NCI-H2196 treated with DMSO at 0.1 percent for 48 hours (cell line): ENCODE measurements at regions not wholly inside any gene's neighbourhood (a gene's known extent, or its start where the extent isn't known, plus 50 kb on each side); places are given as distances from the start of the nearest gene placed in this dataset.

ENCODE experiments used
- DNase-seq: peaks from one replicate; lab custom pipeline; 2025; ENCODE audit not compliant: unreplicated experiment; lab: John Stamatoyannopoulos, UW

DNA sequence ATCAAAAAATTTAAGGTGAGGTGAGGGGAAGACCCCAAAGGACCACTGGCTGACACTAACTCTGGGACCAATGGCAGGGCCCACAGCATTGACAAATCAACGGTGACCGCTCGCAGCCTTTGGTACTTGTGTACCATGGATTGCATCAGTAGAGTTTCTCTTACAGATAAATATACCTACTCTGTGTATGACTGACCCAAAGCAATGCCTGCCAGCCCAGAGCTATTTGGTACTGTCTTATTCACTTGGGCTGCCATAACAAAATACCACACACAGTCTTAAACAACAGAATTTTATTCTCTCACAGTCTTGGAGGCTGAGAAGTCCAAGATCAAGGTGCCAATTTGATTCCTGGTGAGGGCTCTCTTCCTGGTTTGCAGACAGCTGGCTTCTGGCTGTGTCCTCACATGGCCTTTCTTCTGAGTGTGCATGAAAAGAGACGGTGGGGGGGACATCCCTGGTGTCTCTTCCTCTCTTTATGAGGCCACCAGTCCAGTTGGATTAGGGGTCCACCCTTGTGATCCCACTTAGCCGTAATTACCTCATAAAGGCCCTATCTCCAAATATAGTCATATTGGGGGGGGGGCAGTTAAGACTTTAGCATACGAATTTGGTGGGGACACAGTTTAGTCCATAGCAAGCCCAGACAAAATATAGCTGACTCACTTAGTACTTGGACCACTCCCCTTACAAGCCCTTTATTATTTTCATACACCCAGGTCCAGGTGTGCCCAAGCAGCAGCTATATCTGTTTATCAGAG lies 336.3 kb downstream of the CD83 start:
- DNase-seq: no peak

DNA sequence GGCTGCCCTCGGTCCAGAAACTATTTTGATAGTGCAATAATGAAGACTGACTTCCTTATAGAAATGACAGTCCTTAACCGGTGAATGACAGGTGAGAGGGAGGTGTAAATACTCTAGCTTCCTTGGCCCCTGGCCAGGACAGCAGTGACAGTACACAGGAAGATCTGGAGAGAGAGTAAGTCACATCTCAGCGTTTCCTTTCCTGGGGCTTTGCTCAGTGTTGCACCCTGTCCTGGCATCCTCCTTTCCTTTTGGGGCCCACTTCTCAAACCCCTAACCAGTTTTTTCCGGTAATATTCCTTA lies 336.9 kb downstream of the CD83 start:
- no peak for DNase-seq

DNA sequence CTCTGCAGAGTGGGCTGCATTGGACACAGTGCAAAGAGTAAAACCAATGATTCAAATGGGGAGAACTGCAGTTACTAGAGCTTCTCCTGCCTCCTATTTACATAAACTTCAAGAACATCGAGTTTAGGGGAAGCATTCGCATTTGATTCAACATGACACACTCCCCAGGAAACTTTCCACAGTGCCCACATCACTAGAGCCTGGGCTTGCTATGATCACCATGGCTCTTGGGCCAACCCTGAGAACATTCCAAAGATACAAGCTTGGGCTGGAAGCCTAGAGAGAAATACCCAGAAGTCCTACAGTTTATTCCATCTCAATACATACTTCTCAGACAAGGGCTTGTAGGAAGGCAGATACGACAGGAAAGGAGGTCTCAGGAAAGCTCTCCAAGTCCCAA lies 337.9 kb downstream of the CD83 start:
- DNase-seq: no peak

DNA sequence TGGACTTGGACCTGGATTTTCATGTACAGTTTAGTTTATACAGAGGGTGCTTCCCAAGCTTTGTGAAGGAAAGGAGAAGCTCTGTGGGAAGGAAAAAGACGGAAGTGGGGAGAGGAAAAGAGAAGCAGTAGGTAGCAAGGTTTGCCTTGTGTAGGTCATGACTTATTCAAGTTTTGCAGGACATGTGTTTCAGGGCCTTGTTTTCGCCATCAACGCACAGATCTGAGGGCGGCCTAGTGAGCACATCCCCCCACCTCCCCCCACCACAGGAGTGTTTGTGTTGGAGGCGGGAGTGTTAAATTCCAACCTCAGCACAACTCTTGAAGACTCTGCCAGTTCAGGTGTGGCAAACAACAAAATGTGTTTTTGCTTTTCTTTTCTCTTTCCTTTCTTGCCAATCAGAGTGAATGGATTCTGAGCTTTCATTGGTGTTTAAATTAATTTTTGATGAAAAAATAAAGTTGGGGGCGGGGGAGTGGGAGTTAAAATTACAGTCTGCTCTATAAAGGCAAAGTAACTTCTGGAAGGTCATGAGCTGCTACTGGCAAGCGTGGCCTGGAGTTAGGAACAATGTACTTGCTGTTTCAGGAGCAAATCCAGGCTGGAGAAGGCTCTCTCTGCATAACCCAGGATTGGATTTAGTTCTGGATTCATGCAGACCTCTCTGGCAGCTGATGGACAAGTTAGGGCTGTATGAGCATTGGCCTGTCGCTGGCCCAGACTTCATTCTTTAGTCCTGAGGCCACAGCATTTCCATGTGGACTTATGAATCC lies 338.5 kb downstream of the CD83 start:
- DNase-seq: no peak

DNA sequence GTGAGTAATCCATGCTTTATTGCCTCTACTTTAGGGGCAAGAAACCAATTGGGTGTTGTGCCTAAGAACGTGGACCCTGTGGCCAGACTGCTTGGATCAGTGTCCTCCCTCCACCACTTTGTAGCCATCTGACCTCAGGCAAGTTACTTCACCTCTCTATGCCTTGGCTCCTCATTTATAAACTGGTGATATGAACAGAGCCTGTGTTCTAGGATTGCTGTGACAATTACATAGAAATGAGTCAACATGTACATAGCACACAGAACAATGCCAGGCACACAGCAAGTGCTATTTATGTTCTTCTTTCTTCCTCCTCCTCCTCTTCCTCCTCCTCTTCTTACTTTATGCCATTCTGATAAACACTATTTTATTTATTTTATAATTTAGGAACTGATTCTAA lies 339.4 kb downstream of the CD83 start:
- no peak for DNase-seq

DNA sequence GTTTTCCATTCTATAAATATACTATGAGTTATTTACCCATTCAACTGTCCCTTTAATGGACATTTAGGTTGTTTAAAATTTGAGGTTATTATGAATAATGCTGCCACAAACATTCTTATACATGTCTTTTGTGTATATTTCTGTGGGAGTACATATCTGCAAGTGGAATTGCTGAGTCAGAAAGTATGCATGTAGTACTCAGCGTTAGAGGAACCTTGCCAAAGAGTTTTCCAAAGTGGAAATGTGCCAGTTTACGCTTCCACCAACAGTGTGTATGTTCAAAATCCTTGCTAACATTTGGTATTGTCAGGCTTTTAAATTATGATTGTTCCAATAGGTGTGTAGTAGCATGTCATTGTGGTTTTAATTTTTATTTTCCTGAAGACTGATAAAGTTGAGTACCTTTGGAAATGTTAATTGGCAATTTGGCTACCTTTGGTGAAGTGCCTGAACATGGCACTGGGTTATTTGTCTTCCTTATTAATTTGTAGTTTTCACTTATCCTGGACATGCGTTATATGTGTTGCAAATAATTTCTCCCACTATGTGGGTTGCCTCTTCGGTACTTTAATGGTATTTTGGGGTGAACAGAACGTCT lies 341.2 kb downstream of the CD83 start:
- DNase-seq: no peak

DNA sequence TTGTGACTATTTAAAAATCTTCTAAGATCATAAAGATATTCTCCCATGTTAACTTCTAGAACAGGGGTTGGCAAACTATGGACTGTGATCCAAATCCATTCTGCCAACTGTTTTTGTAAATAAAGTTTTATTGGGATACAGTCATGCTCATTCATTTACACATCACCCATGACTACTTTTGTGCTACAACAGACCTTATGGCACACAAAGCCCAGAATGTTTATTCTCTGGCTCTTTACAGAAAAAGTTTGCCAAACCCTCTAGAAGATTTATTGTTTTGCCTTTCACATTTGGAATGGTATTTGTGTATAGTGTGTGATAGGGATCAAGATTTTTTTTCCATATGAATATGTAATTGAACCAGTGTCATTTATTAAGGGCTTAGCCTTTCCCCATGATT lies 341.7 kb downstream of the CD83 start:
- no peak for DNase-seq

DNA sequence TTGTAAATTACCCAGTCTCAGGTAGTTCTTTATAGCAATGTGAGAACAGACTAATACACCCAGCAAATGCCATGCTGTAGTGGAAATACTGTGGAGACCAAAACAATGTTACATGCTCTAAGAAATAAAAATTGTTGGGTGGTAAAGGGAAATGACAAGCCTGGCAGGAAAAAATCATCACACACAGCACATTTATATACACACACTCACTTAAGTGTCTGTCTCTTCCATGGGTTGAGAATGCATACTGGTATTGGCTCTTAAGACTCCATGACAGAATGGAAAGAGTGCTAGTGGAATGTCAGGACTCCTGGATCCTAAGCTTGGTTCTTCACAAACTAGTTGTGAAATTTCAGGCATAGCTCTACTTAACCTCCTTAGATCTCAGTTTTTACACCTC lies 343.0 kb downstream of the CD83 start:
- no peak for DNase-seq

DNA sequence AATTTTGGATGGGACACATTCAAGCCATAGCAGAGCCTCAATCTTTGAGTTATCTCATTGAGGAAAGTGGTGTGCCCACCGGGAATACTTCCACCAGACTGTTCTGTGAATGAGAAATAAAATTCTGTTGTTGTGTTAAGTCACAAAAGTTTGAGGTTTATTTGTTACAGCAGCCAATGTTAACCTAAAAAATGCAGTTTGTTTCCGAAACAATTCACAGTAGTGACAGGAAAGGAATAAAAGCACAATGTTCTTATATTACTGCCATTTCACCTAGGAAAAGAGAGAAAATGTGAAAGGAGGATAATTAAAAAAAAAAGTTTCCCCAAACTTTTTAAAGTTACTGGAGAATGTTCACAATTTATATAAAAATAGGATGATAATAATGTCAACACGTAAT lies 344.6 kb downstream of the CD83 start:
- DNase-seq: no peak

DNA sequence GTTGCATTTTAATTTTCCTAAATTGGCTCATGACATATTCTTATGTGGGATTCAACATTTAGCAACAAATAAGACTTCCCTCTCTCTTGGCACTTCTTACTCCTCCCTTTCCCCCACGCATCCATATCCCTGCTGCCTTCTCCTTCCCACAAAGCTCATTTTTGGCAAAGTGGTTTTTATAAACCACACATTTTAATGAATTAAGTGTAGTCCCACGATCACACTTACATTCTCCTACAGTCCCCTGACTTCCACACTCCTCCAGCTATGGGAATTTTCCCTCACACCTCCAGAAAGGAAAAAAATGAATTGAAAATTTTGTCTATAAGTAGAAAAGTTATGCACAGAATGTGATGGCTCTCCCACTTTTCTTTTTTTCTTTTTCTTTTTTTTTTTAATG lies 345.0 kb downstream of the CD83 start:
- DNase-seq: no peak

DNA sequence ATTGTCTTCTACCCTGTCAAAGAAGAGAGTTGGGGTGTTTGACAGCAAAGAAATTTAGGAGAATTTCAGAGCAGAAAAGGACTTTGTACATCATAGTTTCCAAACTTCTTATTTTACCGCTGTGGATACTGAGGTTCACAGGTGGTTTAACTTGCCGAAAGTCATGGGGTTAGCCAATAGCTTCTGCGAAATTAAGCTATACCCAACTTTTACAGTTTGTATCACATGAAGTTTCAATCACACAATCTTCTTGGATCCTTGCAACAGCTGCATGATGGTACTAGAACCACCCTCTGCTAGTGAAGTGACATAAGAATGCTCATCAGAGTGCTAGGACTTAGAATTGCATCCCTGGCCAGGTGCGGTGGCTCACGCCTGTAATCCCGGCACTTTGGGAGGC lies 345.5 kb downstream of the CD83 start:
- no peak for DNase-seq

DNA sequence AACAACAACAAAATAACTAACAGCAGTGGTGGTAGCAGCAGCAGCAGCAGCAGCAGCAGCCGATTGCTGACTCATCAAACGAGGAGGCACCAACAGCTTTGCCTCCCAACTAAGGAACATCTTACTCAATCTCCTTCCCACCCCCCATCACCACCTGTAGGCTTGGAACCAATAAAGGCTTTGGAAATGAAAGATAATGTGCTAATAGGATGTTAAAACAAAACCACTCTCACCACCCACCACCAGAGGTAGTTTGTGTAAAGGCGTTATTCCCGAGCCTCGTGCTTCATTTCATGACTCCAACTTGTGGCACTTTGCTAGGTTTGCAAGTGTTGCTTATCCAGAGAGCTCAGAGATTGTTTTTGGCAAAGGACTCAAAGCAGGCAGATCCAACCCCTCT lies 346.5 kb downstream of the CD83 start:
- DNase-seq: no peak

DNA sequence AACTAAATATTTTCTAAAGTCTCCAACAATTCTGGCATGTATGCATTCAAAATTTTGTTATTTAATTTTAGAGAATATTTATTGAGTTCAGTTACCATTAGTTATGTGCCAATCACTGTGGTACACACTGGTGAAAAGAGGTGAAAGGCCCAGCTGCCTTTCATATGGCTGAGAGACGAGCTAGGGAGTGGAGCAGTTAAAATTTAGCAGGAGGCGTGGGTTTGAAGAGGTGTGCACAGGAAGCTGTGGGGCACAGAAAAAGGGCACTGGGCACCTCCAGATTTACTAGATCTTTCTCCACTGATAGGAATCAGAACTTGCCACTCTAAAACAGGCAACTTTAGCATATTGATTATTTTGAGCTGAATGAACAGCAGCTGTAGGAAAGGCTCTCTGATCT lies 347.1 kb downstream of the CD83 start:
- no peak for DNase-seq

DNA sequence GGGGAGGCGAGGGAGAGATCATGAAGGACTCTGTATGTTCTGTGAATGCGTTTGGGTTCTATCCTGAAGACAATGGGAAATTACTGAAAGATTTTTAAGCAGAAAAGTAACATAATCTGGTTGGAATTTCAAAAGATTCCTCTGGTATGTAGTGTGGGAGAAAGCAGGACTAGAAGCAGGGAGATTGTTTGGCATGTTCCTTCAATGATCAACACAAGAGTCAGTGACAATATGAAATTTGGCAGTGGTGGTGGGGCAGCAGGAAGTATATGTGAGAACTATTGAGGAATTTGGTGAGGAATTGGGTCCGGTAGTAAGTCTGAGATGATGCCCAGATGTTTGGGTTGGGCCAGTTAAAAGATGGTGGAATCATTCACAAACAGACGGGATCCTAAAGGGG lies 348.7 kb downstream of the CD83 start:
- DNase-seq: no peak

DNA sequence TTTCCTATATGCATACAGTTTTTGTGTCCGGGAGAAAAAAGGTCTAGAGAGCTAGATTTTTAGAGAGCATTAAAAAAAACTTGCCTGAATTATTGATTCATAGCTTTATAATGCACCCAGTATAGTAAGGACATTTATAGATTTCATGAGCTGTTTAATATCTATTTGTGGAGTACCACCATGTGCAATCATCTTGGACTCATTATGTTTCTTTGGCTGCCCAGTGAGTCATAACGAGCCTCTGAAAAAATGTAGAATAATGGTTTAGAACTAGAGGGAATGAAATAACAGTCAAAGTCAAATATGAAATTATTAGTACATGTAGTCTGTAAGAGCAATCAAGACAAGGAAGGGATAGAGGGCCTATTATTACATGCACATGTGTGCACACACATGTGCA lies 350.0 kb downstream of the CD83 start:
- no peak for DNase-seq

DNA sequence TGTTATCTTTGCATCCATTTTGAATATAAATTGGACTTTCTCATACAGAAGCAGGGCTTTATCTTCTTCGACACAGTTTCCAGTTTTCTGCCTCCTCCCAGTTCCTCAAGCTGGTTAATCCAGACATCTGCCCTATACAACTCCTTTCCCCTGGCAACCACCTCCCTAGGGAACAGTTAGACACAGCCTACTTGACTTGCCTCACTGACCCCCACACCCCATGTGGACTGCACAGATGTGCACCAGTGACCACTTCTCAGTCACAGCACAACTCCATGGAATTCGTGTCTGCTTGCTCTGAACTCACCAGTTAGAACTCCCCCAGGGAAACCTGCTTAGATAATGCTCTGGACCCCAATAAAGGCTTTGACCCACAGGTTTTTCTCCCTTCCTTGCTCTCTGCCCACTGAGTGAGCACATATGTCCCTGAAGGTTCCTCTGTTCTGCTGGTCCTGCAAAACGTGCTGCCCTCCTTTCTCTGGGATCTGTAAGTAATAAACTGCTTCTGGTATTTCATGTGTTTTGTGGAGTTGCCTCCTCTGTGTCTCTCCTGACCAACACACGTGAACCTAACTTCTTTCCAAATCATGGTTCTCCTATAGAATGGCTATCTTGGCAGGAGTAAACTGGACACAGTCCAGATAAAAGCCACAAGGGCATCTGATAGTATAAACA lies 351.2 kb downstream of the CD83 start:
- DNase-seq: no peak

DNA sequence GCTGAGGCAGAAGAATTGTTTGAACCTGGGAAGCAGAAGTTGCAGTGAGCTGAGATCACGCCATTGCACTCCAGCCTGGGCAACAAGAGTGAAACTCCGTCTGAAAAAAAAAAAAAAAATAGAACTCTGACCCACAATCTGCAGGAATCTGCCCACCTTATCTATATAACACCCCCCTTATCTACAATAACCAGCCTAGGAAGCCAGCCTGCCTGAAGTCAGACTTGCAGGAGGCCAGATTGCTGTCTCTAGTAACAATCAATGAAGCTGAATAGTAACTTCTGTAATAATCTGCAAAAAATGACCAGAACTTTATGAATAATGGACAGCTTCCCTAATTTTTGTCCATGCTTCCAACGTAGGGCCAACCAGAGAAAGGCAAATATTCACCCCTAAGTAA lies 352.5 kb downstream of the CD83 start:
- DNase-seq: no peak

DNA sequence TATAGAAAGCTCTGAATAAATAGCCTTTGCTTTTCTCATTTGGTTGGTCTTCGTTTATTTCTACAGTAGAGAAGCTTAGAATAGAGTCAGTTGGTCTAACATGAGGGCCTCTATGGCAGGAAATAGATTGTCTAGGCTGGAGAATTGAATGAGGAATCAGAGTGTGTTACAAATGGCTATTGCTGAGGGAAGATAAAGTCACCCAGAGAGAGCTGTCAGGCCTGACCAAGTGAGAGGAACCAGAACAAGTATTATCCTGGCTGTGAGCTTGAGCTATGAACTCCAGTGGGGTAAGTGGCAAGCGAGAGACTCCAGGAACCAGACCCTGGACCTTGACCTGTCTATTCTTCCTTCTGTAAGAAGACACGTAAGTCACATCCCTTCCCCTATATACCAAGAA lies 353.1 kb downstream of the CD83 start:
- no peak for DNase-seq

DNA sequence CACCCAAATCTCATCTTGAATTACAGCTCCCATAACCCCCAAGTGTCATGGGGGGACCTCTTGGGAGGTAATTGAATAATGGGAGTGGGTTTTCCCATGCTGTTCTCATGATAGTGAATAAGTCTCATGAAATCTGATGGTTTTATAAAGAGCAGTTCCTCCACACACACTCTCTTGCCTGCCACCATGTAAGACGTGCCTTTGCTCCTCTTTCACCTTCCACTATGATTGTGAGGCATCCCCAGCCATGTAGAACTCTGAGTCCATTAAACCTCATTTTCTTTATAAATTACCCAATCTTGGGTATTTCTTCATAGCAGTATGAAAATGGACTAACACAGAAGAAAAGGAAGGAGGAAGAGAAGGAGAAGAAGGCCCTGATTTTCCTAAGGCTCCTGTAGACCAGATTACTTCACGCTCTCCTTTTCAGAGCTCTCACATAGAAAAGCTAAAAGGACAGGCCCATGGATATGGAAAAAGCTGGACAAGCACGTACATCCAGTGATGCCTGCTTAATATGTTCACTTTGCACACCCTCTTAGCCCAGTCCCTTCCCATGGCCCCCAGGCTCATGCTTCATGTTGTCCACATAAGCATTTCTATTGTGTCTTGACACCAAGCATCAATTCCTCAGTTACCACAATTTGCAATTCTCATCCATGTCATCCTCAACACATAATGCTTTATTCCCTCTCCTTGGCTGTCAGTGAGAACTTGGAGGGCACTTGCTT lies 354.8 kb downstream of the CD83 start:
- no peak for DNase-seq

DNA sequence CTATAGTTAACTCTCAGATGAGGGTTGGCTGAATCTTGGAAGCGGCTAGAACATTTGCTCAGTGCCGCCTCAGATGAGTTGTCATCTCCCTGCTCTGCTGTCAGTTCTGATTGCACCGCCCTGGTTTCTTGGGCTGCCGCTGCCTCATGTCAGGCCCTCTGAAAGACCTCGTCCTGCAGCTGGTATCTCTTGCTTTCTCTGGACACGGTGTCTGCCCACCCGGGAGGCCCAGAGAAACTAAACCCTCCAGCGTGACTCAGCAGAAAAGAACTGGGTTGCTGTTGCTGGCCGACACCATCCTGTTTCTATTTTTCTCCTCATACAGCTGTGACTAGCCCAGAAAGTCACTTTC lies 355.4 kb downstream of the CD83 start:
- no peak for DNase-seq

DNA sequence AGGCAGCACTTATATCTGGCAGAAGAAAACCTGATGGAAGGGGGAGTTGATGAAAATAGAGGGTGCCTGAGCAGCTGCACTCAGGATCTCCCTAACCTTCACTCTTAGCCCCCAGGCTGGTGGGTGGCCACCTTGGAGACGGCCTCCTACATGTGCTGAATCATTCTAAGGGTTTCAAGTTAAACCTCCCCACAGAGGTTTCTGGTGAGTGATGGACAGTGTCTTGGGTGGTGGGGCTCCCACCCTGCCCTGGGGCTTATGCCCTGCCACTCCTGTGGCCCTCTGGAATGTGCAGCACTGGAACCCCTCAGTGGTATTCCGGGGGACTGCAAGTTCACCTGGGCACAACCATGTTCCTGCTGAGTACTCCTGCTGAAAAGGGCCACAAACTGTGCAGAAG lies 357.2 kb downstream of the CD83 start:
- no peak for DNase-seq
